Kidney (tissue), 13 donors: ENCODE measurements at regions not wholly inside any gene's neighbourhood (a gene's known extent, or its start where the extent isn't known, plus 50 kb on each side); places are given as distances from the start of the nearest gene placed in this dataset.

Experiments
- DNase-seq, 5 donors: peaks; one replicate each; pipeline ENCODE4 v3.0.0-alpha.2; 2013 to 2020
- FAIRE-seq: peaks from 2 replicates; lab custom pipeline; 2012; peaks lifted over from hg19 to GRCh38; lab: Jason Lieb, UNC
- H3K27ac ChIP-seq, 2 donors: one replicate each; pipeline ENCODE4 v1.7.0; 2013; ENCODE audit warnings: low read depth in 2 of 2, low read length in 2 of 2, inconsistent platforms in 1 of 2
- H3K27me3 ChIP-seq: one replicate; pipeline ENCODE4 v1.7.1; 2013; ENCODE audit warnings: low read length, inconsistent platforms; ENCODE audit not compliant: control insufficient read depth, insufficient read depth
- H3K36me3 ChIP-seq, 3 donors: one replicate each; pipeline versions ENCODE4 v1.7.0 to v1.7.1; 2013; ENCODE audit warnings: low read length in 3 of 3, control low read depth in 1 of 3, inconsistent platforms in 1 of 3; ENCODE audit not compliant: insufficient read depth in 3 of 3, control insufficient read depth in 2 of 3
- H3K4me1 ChIP-seq, 3 donors: one replicate each; pipeline versions ENCODE4 v1.7.0 to v1.7.1; 2013; ENCODE audit warnings: low read length in 3 of 3, inconsistent platforms in 1 of 3, low read depth in 1 of 3; ENCODE audit not compliant: control insufficient read depth in 2 of 3, insufficient read depth in 2 of 3
- H3K4me3 ChIP-seq, 3 donors: one replicate each; pipeline versions ENCODE4 v1.7.0 to v1.8.1; 2013; ENCODE audit warnings: low read length in 3 of 3, control low read depth in 1 of 3, inconsistent platforms in 1 of 3
- H3K9ac ChIP-seq, 3 donors: one replicate each; pipeline versions ENCODE4 v1.7.0 to v1.7.1; 2013; ENCODE audit warnings: low read length in 3 of 3, control low read depth in 1 of 3, inconsistent platforms in 1 of 3
- H3K9me3 ChIP-seq, 3 donors: one replicate each; pipeline versions ENCODE4 v1.7.0 to v1.7.1; 2013; ENCODE audit warnings: low read length in 3 of 3, control low read depth in 1 of 3, inconsistent platforms in 1 of 3; ENCODE audit not compliant: control insufficient read depth in 2 of 3, insufficient read depth in 1 of 3
- intact Hi-C: fragments of 100-400 bp; cut with DNase I; formaldehyde crosslinking; loops from one replicate; pipeline ENCODE4 v1.11.1; 2022
- TF ChIP-seq, protein P1 (sequence below): IDR thresholded peaks from 3 replicates; pipeline ENCODE4 v1.5.1; 2012; ENCODE audit warnings: mild to moderate bottlenecking, moderate library complexity, borderline replicate concordance; ENCODE audit not compliant: insufficient read depth; ENCODE audit errors: extremely low read depth
- donor health status: control.
- donor health status: control.
- donor health status: control.
- donor health status: control.
- donor health status: control.
- donor health status: DM: yes; HTN: yes; CAD: no.
- donor health status: Normal renal cell carcinoma (clear cell type).

DNA sequence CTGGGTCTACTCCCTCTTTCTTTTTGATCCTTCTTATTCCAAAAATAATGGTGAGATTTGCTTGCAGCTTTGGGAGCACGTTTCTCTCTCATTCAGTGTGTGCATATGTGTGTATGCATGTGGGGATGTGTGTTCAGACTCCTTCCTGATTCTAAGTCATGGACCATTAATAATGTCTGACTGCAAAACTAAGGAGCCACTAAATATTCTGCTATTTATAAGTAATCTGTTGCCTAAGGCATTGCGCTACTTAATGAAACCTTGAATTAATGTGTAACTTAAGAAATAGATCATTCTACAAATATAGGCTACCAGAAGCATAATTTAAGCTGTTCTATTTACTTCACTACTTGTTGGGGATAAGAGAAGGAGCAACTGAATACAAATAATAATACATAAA is 182.1 kb downstream of the TFCP2L1 start:
- Histone ChIP-seq H3K4me1 (peaks cover 0 to 23% (median 17%) of the 10 kb centered on the region in 3 donors), H3K27ac (no peak overlapping the region), H3K4me3 (no peak overlapping the region), H3K9me3 (no peaks in the 10 kb centered on the region), H3K36me3 (no peaks in the 10 kb centered on the region), H3K27me3 (no peaks in the 10 kb centered on the region), H3K9ac (no peak overlapping the region)
- DNase-seq (peak in 2 of 5 donors; percentile 48 to 56), FAIRE-seq (no peak)
- TF ChIP-seq, protein P1, sequence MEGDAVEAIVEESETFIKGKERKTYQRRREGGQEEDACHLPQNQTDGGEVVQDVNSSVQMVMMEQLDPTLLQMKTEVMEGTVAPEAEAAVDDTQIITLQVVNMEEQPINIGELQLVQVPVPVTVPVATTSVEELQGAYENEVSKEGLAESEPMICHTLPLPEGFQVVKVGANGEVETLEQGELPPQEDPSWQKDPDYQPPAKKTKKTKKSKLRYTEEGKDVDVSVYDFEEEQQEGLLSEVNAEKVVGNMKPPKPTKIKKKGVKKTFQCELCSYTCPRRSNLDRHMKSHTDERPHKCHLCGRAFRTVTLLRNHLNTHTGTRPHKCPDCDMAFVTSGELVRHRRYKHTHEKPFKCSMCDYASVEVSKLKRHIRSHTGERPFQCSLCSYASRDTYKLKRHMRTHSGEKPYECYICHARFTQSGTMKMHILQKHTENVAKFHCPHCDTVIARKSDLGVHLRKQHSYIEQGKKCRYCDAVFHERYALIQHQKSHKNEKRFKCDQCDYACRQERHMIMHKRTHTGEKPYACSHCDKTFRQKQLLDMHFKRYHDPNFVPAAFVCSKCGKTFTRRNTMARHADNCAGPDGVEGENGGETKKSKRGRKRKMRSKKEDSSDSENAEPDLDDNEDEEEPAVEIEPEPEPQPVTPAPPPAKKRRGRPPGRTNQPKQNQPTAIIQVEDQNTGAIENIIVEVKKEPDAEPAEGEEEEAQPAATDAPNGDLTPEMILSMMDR, result no peak
- intact Hi-C loops, result no loop called here

DNA sequence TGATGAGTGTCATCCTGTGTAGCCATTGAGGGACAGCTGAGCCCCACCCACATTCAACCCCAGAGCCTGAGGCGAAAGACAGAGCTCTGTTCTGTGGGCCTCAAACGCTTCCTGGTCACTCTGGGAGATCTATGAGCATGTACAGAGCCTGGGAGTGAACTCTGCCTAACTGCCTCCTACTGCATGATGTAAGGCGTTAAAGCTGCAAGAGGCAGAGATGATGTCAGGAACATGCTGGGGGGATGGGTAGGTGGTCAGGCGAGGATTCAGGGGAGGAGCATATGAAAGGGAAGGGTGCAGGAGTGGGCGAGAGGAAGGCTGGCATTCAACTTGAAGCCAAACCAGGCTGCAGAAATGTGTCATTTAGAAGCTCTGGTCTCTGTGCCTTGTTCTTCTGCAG is 181.0 kb downstream of the TFCP2L1 start:
- peak in 1 of 5 donors; percentile 39 for DNase-seq
- H3K27me3 ChIP-seq, result no peaks in the 10 kb centered on the region
- no peaks in the 10 kb centered on the region for H3K36me3 ChIP-seq
- H3K4me1 ChIP-seq, result peaks cover 0 to 23% (median 17%) of the 10 kb centered on the region in 3 donors
- H3K9me3 ChIP-seq, result no peaks in the 10 kb centered on the region
- no peak overlapping the region for H3K9ac ChIP-seq
- H3K4me3 ChIP-seq, result no peak overlapping the region
- FAIRE-seq, result no peak
- intact Hi-C loops, result no loop called here
- no peak overlapping the region for H3K27ac ChIP-seq
- TF ChIP-seq, protein P1, result no peak

DNA sequence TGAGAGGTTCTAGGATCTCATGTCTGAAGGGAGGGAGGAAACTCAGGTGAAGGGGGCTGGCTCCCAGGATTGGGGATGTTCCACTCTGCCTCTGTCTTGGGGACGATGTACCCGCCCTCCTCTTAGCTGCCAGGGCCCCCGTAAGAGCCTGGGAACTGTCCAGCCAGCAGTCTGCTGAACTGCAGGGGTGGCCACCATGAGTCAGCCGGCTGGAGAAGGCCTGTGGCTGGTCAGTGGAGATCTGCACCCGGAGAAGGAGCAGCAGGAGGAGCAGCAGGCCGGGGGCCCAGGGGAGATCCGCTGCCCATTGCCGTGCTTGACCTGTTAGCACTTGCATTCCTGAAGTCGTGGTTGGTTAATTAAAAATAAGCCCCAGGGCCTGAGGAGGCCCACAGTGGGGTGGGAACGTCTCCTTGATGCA is 180.3 kb downstream of the TFCP2L1 start:
- TF ChIP-seq, protein P1, result no peak
- Histone ChIP-seq H3K36me3 (no peaks in the 10 kb centered on the region), H3K4me1 (peaks cover 0 to 17% (median 14%) of the 10 kb centered on the region in 3 donors), H3K27ac (no peak overlapping the region), H3K9ac (no peak overlapping the region), H3K9me3 (no peaks in the 10 kb centered on the region), H3K27me3 (no peaks in the 10 kb centered on the region), H3K4me3 (no peak overlapping the region)
- intact Hi-C loops, result no loop called here
- no peak for FAIRE-seq
- peak in 4 of 5 donors; percentile 76 to 85 (median 80) for DNase-seq

DNA sequence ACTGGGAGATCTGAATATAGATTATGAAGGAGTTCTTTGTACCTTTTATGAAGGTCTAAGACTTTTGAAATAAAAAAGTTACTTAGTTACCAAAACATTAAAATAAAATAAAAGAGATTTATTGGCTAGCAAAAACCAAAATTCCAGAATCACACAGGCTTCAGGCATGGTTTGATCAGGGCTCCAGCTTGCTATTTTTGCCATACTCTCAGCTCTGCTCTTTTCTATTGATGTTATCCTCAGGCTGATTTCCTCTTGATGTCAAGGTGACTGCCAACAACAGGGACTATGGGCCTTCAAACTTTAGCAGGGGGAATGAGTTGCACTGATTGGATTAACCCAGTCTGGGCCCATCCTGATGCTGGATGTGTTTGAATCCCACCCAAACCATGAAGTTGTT is 174.1 kb downstream of the TFCP2L1 start:
- H3K4me3 ChIP-seq, result no peak overlapping the region
- intact Hi-C loops, result no loop called here

More for the DNA sequence above, 174.1 kb downstream of the TFCP2L1 start:
- Histone ChIP-seq H3K36me3 (no peaks in the 10 kb centered on the region), H3K27me3 (no peaks in the 10 kb centered on the region), H3K9ac (no peak overlapping the region), H3K9me3 (peaks cover 0 to 6% (median 0%) of the 10 kb centered on the region in 3 donors), H3K27ac (no peak overlapping the region), H3K4me1 (no peaks in the 10 kb centered on the region)
- DNase-seq (no peak), FAIRE-seq (no peak)
- TF ChIP-seq, protein P1, result no peak
